Transverse colon (tissue), 4 donors: ENCODE measurements at regions not wholly inside any gene's neighbourhood (a gene's known extent, or its start where the extent isn't known, plus 50 kb on each side); places are given as distances from the start of the nearest gene placed in this dataset.

Experiments
- DNase-seq: peaks from one replicate; pipeline ENCODE4 v3.0.0-alpha.2; 2019
- H3K27ac ChIP-seq, 4 donors: fragments of 200-600 bp; sonication (generic); 2 replicates each; pipeline ENCODE4 v1.5.1; 2016 to 2018; ENCODE audit warnings: inconsistent platforms in 4 of 4
- H3K27me3 ChIP-seq: fragments of 200-600 bp; sonication (generic); 2 replicates; pipeline ENCODE4 v1.5.1; 2017; ENCODE audit warnings: inconsistent platforms
- H3K36me3 ChIP-seq, 4 donors: fragments of 200-600 bp; sonication (generic); 2 replicates each; pipeline ENCODE4 v1.5.1; 2017 to 2019; ENCODE audit warnings: inconsistent platforms in 4 of 4
- H3K4me1 ChIP-seq, 4 donors: fragments of 200-600 bp; sonication (generic); 2 replicates each; pipeline ENCODE4 v1.5.1; 2017 to 2020; ENCODE audit warnings: inconsistent platforms in 4 of 4
- H3K4me3 ChIP-seq, 4 donors: fragments of 200-600 bp; sonication (generic); 1 replicate in 1 of 4; 2 replicates in 3 of 4; pipeline versions ENCODE4 v1.5.1 to v1.6.1; 2017 to 2019; ENCODE audit warnings: inconsistent platforms in 4 of 4
- H3K9me3 ChIP-seq, 2 donors: fragments of 200-600 bp; sonication (generic); 2 replicates each; pipeline ENCODE4 v1.5.1; 2017 to 2019; ENCODE audit warnings: inconsistent platforms in 2 of 2
- CTCF ChIP-seq, 5 experiments: fragments of 200-600 bp in 3 of 5; fragments of 450-650 bp in 2 of 5; sonication (generic) in 3 of 5; IDR thresholded peaks; 1 replicate in 2 of 5; 2 replicates in 3 of 5; pipeline ENCODE4 v1.5.1; 2016 to 2017; ENCODE audit warnings: antibody characterized with exemption in 5 of 5, inconsistent platforms in 3 of 5, mild to moderate bottlenecking in 2 of 5, moderate library complexity in 1 of 5
- EP300 ChIP-seq: sonication (generic); formaldehyde crosslinking; IDR thresholded peaks from one replicate; pipeline ENCODE4 v1.6.1; 2017; ENCODE audit warnings: antibody characterized with exemption, low read depth
- POLR2A ChIP-seq: fragments of 450-650 bp; IDR thresholded peaks from one replicate; pipeline ENCODE4 v1.6.1; 2016; ENCODE audit warnings: antibody characterized with exemption, mild to moderate bottlenecking, moderate library complexity
- POLR2AphosphoS5 ChIP-seq, 3 donors: sonication (generic); formaldehyde crosslinking; IDR thresholded peaks; one replicate each; pipeline ENCODE4 v1.6.1; 2016; ENCODE audit warnings: antibody characterized with exemption in 3 of 3
- WGBS, 2 donors: methylation state at CpG; one replicate each; pipeline ENCODE4 v1.1.5; 2018; ENCODE audit warnings: low coverage in 1 of 2; 5-methylcytosine and 5-hydroxymethylcytosine counted together
- in situ Hi-C, 4 donors: fragments of 200-750 bp; cut with MboI; loops; one replicate each; pipeline versions ENCODE4 v1.15.0 to v1.15.1; 2017; ENCODE audit warnings: low sequenced_read_pairs in 3 of 4, low pct_ligation_motif_present in 1 of 4, low pct_unique_long_range_greater_than_20kb in 1 of 4
- intact Hi-C: fragments of 100-400 bp; cut with DNase I; formaldehyde crosslinking; loops from one replicate; pipeline ENCODE4 v1.15.1; 2023; ENCODE audit warnings: low total_unique reads

DNA sequence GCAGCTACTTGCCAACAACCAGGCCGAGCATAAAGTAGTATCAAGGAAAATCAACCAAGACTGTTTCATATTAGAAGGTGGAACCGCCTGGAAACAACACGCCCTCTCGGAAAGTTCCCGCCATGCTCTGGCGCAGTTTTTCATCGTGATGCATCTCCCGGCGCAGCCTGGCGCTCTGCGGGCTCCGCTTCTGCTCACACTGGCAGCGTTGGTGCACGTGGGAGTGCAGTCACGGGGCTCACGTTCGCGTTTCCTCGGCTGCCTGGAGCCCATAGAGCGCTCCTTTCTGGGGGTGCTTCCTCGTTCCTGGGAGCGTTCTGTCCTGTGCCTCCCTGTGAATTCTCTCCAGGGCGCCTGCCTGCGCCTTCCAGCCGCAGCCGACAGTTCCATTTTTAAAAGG lies 227.3 kb downstream of the TBXT start:
- 90 to 99% methylated on average over 12 to 26 of the region's 26 CpGs for WGBS, 2 donors
- Histone ChIP-seq H3K9me3 (no peaks in the 10 kb centered on the region), H3K4me1 (no peaks in the 10 kb centered on the region), H3K36me3 (no peaks in the 10 kb centered on the region), H3K27ac (no peak overlapping the region), H3K4me3 (no peak overlapping the region), H3K27me3 (no peaks in the 10 kb centered on the region)
- in situ Hi-C loops: no loop called here
- no peak for DNase-seq
- intact Hi-C loops: no loop called here
- TF ChIP-seq CTCF (IDR thresholded peaks at IDR 0.05) (no peak), POLR2AphosphoS5 (IDR thresholded peaks at IDR 0.05) (no peak), EP300 (no peak), POLR2A (no peak)

DNA sequence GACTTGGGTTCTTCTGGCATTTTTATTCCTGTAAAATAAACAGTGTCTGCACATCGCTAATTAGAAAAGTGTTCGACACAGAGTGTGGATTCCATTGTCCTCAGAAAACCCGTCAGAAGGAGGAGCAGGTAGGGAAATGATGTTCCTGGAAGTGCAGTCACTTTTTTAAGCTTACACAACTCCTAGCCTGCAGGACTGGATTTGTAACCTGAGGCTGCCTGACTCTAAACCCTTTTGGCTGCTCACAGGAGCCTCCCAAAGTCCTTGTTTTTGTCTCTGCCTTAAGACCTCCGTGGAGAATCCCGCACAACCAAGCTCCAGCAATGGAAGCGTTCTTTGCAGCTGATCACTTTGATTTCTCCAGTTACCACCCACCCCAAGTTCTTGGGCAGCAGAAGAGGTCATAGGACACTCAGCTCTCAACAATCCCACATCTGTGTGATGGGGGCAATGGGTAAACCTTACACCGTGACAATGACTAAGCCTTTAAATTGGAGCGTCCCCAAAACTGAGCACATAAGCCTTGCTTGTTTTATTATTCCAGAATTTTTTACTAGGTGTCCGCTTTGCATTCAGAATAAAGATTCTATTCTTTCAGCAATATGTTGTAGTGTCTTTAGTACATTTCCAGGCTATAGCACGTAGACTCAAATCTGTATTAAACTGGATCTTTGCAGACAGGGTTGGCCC lies 227.9 kb downstream of the TBXT start:
- no peaks in the 10 kb centered on the region for H3K4me1 ChIP-seq
- H3K27me3 ChIP-seq: no peaks in the 10 kb centered on the region
- no peak overlapping the region for H3K4me3 ChIP-seq
- no peak overlapping the region for H3K27ac ChIP-seq
- H3K9me3 ChIP-seq: no peaks in the 10 kb centered on the region
- no peaks in the 10 kb centered on the region for H3K36me3 ChIP-seq
- in situ Hi-C loops (no loop called here), intact Hi-C loops (no loop called here)
- TF ChIP-seq CTCF (IDR thresholded peaks at IDR 0.05) (no peak), POLR2A (no peak), EP300 (no peak), POLR2AphosphoS5 (IDR thresholded peaks at IDR 0.05) (no peak)
- DNase-seq: no peak
- WGBS, 2 donors: 83 to 86% methylated on average over 5 to 10 of the region's 10 CpGs

- in situ Hi-C loops (no loop called here), intact Hi-C loops (no loop called here)
- TF ChIP-seq EP300: no peak
- no peak for TF ChIP-seq CTCF (IDR thresholded peaks at IDR 0.05)
- no peak for TF ChIP-seq POLR2A
- TF ChIP-seq POLR2AphosphoS5 (IDR thresholded peaks at IDR 0.05): no peak
- no peaks in the 10 kb centered on the region for H3K4me1 ChIP-seq
- H3K4me3 ChIP-seq: no peak overlapping the region
- no peaks in the 10 kb centered on the region for H3K9me3 ChIP-seq
- no peak overlapping the region for H3K27ac ChIP-seq
- H3K36me3 ChIP-seq: no peaks in the 10 kb centered on the region
- WGBS, 2 donors: 70 to 82% methylated on average over 3 to 5 of the region's 5 CpGs
- no peaks in the 10 kb centered on the region for H3K27me3 ChIP-seq
- DNase-seq: no peak
Measured at GRCh38 chr6:165939047-165939446, 228.6 kb downstream of the TBXT start.

GRCh38 chr6:165937564-165938358 lies 229.9 kb downstream of the TBXT start:
- in situ Hi-C loops: no loop called here
- no peak overlapping the region for H3K27ac ChIP-seq
- no peaks in the 10 kb centered on the region for H3K4me1 ChIP-seq
- TF ChIP-seq EP300: no peak
- no peak for TF ChIP-seq POLR2A
- TF ChIP-seq CTCF (IDR thresholded peaks at IDR 0.05): no peak
- no peak for TF ChIP-seq POLR2AphosphoS5 (IDR thresholded peaks at IDR 0.05)
- 20 to 42% methylated on average over 1 to 3 of the region's 3 CpGs for WGBS, 2 donors
- no peak for DNase-seq
- H3K9me3 ChIP-seq: no peaks in the 10 kb centered on the region
- H3K4me3 ChIP-seq: no peak overlapping the region
- no peaks in the 10 kb centered on the region for H3K36me3 ChIP-seq
- intact Hi-C loops: no loop called here
- H3K27me3 ChIP-seq: no peaks in the 10 kb centered on the region
